Fibroblast of skin of right biceps (primary cell): ENCODE measurements at regions not wholly inside any gene's neighbourhood (a gene's known extent, or its start where the extent isn't known, plus 50 kb on each side); places are given as distances from the start of the nearest gene placed in this dataset.

Experiments
- DNase-seq: peaks from one replicate; pipeline ENCODE4 v3.0.0-alpha.2; 2013

DNA sequence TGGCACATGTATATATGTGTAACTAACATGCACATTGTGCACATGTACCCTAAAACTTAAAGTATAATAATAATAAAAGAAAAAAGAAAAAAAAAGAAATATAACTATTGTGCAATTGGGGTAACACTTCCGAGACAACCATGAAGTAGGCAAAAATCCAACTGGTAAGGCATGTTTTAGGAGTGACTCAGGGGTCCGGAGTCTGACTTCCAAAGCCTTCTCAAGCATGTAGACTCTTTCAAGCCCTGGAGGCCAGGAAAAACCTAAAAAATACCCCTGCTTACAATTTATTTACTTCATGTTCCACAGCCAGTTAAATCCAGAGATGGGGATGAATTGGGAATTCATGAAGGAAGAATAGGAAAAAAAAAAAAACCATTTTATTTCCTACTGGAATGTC is 161.3 kb upstream of the PHACTR1 start:
- DNase-seq = peak; percentile 86

DNA sequence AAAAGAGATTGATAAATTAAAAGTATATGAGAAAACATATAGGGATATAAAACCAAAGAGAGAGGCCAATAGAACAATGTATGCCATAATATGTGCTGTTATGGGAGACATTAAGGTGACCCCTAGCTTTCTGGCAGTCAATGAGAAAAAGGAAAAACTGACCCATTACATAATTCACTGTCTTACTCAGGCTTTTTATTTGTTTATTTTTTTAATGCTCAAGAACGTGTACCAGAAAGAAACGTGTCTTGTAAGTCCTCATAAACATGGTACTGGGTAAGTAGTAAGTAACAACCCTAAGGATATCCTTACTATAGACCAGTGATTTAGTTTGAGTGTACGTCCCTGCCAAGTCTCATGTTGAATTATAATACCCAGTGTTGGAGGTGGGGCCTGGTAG is 160.8 kb upstream of the PHACTR1 start:
- DNase-seq = no peak

DNA sequence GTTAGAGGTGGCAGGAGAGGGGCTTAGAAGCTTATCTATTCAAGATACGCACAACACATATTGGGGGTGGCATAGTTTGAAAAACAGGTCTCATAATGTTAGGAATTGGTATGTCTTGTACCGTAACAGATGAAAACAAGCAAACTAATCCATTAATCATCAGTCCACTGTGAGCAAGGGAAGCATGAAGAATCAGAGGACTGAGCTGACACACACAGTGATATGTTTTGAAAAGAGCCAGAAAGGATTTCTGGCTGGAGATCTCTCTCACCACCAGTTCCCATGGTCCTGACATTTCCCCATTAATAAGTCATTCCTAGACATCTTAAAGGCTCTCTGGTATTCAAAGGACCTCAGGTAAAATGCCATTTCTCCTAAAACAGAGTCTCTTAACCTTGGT is 158.8 kb upstream of the PHACTR1 start:
- no peak for DNase-seq

DNA sequence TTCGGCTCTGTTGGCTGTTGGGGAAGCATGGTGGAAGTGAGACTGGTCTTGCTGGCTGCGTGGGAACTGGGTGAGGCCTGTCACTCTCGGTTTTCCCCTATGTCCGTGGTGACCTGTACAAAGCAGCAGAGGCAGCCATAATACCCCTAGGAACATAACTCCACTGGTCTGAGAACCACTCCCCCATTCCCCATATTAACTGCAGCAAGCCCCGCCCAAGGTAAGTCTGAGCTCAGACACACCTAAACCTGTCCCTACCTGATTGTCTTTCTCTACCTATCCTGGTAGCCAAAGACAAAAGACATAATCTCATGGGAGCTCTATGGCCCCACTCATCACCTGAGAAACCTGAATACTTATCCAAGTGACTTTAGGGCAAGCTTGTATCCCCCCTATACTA is 156.3 kb upstream of the PHACTR1 start:
- no peak for DNase-seq

DNA sequence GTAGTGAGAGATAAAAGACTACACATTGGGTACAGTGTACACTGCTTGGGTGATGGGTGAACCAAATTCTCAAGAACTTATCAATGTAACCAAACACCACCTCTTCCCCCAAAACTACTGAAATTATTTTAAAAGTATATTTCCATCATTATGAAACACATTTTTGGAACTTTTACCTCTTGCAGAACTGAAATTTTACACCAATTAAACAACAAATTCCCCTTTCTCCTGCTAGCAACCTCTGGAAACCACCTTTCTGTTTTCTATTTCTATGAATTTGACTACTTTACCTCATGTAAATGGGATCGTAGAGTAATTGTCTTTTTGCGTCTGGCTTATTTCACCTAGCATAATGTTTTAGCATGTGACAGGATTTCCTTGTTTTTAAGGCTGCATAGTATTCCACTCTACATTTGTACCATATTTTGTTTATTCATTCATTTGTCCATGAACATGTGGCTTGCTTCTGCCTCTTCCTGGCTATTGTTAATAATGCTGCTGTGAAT is 149.9 kb upstream of the PHACTR1 start:
- no peak for DNase-seq

DNA sequence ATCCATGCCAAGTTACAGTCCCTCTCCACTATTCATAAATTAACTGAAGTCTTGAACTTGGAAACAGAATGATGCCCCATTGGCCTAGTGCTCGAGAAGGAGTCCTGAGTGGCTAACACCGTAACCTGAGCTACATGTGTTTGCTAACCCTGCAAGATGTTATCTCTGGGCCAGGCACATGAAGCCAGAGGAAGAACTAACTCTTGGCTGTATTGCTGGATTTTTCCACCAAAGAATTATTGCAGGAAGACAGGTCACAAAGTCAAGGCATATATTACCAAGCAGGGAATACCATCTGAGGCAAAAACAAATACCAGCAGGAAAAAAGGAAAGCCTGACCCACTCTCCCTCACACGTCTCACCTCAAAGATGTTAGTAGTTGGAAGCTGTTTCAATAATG is 148.9 kb upstream of the PHACTR1 start:
- no peak for DNase-seq

DNA sequence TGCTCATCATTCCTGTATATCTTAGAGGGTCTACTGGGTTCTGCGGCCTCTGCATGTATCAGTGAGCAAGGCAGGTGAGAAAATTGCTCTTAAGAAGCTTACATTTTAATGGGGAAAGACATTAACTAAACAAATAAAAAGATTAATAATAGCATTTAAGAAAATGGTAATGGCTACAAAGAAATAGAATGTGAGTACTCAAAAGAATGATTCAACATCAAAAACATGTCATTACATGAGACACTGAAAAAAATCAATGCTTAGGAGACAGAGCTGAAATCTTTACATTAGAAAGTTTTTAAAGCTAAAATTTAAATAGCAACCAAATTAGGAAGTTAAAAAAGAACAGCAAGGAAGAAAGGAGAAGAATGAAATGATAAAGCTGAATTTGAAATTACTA is 146.9 kb upstream of the PHACTR1 start:
- no peak for DNase-seq

DNA sequence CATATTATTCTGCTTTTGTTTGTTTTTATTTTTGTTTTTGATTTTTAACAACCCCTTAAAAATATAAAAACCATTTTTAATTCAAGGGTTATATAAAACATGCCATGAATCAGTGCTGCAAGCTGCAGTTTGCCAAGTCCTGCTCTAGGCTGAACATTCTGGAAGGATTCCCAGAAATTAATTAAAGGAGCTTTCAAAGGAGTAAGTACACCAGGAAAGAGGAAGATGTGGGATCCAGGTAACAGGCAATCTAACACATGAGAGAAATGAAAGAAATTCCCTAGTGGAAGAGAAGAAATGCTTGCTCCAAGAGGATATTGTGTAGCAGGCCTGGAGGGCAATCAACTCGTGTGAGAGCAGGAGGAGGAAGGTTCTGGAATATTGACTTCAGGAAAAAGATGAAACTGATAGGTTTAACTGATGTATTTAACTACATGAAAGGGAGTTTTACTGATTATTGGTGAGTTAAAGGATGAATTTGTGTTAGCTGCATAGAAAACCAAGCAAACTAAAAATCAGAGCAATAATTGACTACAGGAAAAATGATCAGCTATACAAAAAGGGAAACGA is 146.0 kb upstream of the PHACTR1 start:
- peak; percentile 57 for DNase-seq

DNA sequence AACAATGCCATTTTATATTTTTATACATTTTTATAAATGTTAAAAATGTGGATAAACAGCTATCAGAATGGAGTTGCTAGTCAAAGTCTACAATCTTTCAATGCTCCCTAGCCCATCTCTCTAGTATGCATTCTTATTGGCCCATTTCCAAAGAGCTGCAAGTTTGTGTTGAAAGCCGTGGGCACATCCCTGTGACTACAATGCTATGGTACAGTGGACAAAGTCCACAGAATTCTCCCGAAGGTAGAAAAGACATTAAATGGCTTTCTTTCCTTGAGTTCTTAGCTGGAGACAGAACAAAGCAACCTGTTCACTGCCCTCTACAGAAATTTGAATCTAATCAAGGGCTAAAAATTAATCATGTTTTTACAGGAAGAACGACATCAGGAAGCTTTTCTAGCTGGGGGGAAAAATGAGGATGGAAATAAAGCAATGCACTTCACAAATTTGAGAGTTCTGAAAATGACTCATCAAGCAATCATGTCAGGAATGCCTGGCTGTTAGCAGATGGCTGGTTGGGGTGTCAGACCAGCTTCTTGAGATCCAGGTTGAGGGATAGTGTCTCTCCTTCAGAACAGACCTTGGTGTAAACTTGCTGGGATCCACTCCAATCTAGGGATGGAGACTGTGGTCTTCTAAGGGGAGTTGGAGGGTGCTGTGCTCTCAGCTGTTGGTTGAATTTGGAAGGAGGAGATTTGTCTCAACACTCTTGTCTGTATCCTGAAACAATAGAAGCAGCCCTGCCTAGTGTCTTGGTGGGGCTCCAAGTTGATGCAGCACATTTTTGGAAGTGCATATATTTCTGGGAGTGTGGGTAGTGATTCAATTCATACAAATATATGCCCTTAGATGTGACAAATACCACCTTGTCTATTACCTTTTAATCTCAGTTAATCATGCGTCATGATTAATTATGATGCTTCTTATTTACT is 143.4 kb upstream of the PHACTR1 start:
- DNase-seq = peak; percentile 94

DNA sequence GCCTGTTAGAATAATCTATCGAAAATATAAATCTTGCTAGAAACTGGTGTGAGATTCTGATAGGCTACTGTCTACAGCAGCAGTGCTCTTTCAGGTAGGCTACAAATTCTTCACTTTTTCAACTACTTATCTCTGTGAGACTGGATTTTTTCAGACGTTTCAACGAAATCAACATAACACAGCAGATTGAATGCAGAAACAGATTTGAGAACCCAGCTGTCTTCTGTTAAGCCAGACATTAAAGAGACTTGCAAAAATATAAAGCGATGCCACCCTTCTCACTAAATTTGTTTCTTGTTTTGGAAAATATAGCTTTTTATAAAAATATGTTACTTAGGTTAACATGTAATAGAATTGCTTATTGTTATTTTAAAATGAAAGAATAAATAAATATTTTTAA is 140.6 kb upstream of the PHACTR1 start:
- no peak for DNase-seq

DNA sequence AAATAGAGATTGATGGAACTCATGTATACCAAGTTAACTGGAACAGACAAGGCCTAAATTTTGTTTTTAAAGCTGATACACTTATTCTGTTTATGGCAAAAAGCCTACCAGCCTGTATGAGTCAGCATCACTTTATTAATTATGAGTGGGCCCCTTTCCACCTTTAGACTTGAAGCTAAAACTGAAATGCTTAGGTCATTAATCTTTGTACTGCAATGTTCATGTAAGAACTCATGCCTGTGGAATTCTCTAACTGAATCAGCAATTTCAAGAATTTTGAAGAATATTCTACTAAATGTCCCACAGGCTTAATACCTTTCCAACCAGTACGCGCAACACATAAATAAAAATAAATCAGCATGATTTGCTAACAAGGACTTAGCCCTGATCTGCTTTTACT is 140.2 kb upstream of the PHACTR1 start:
- peak; percentile 87 for DNase-seq

DNA sequence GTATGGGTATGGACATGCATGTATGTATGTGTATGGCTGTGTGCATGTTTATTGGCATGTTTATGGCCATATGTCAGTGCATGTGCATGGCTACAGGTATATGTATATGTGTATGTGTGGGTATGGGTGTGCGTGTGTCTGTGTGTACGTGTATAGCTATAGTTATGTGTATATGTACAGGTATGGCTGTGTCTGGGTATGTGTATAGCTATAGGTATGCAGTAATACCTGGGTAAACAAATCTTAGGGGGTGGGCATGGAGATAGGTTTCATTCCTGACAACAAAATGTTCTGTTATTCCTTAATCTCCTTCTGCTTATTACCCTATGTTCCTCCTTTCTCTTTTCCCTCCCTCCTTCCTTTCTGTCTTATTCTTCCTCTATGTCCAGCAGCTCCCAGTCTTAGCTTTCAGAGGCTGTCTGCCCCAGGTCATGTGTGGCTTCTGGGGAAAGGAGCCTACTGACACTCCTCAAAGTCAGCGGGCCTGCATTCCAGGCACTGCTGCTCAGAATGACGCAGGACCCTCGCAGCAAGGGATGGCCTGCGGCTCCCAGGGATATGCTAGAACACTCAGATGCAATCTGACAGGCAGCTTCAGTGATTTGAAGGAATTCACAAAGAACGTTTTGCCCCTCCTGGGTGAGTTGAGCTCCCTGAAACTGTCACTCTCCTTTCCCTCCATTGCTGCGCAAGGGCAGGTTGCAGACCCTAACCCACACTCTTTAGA is 139.3 kb upstream of the PHACTR1 start:
- peak; percentile 61 for DNase-seq

DNA sequence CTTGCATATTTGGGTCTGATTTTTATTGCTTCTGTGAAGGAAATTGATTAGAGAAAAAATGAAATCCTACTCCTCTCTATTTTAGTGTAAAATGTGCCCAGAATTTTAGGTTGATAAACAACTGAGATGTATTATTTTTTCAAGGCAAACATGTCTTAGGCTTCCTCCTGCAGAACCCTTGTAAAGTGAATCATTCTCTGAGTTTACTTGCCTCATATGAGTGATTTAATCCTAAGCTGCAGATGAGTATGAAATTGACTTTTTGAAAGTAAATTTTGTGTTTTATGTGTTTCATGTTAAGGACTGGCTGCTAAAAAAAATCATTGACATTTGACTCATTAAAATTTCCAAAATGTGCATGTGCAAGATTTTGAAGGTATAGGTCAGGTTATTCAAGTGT is 138.5 kb upstream of the PHACTR1 start:
- DNase-seq = no peak

DNA sequence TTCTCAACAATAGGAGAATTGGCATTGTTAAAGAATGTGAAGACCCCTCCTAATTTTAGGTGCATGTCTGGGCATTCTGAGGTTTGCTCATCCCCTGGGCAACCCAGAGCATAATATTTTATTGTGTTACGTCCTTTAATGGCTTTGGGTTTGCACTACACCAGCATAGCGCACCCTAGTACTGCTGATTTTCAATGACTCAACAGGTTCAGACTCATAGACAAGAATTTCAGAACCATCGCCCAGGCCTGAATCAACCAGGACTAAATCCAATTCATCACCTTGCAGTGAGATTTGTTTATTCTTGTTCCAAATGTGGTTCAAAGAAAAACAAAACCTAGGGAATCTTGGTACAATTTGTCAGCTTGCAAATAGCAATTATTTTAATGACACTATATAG is 137.8 kb upstream of the PHACTR1 start:
- DNase-seq = peak; percentile 53

DNA sequence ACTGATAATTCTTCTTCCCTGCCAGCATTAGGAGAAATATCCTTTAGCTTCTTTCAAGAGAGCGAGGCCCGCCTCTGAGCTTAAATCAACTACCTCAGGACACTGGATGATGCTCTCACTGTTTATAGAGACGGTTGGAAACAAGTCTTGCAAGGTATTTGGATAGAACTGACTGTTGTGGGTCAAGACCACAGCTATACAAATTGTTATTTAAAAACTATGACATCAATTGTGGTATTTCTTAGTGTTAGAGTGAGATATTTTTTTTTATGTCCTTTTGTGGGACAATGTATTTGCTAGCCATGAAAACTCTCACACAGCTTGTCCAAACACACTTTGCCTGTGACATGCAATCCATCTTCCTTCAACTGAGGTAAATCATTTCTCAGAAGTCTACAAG is 136.3 kb upstream of the PHACTR1 start:
- DNase-seq = no peak

DNA sequence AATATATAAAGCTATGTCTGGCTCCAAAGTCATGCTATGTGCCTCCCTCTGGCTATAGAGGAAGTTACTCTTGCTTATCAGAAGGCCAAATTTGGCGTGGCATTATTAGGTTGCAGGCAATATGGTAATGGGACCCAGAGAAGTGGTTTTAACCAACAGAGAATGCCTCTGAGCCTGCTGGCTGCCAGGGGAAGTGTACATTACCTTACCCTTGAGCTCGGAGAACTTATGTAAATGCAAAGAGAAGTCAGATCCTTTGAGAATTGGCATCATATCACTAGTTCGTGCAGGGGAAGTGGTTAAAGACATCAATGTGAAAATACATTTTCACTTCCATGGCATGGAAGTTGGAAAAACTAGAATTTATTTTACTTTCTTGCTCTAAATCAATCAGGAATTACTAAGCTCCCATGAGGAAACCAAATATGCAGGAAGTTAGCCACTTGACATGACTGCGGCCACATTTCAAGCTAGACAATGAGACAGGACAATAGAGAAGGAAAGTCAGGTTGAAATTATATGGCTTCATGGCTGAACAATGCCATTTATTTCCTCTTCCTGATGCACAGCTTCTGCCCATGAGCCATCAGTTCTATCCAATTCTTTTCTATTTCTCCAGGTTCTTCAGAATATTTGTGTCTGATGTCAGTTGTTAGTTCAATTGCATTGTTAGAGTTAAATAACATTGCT is 134.0 kb upstream of the PHACTR1 start:
- no peak for DNase-seq

DNA sequence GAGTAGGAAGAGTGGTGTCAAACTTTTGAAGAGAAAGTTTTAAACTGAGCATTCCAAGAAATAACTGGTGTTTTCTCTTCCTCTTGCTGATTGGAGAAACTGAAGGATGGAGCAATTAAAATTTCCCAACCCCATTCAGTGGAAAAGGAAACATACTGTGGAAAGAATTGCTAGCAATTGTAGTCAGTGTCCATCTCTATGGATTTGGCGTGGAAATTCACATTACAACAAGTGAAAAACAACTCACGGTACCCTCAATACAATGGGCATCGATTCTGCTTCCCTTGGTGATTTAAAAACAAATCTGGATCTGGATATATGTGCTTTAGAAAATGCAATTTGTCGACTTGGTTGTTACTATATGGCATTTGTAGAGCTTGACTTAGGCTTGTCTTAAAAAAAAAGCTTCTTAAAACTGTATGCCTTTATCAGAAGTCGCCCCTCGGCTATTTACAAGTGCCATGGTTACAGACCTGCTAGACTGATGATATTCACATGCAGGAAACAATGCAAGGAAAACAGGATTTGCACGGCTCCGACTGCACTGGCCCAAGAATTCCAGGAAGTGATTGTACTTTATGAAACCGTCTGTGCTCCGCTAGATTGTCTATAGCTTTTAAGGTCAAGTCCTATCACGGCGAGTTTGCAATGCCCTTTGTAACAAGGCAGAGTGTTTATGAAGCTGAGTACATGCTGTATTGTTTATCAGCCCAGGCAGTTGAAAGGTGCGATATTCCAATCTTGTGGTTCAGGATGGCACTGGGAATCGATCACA is 131.7 kb upstream of the PHACTR1 start:
- DNase-seq = no peak

DNA sequence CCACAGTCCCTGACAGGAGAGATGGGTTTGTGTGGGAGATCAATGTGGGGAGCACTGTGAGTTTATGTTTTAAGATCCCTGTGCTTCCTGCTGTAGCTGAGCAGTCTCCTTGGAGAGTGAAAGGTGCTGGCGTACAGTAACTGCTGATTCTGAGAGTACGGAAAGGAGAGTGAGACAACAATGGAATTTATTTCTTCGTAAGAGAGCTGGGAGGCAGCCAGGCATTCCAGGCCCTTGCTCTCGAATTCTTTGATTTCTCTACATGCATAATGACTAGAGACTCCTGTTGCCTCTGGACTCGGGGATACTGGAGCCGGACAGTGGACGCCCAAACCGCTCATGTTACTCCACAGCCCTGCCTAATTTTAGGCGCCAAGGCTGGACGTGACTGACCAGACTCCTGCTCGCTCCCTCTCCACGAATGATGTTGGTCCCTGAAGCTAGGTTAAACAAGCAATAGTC is 131.0 kb upstream of the PHACTR1 start:
- DNase-seq = peak; percentile 59

DNA sequence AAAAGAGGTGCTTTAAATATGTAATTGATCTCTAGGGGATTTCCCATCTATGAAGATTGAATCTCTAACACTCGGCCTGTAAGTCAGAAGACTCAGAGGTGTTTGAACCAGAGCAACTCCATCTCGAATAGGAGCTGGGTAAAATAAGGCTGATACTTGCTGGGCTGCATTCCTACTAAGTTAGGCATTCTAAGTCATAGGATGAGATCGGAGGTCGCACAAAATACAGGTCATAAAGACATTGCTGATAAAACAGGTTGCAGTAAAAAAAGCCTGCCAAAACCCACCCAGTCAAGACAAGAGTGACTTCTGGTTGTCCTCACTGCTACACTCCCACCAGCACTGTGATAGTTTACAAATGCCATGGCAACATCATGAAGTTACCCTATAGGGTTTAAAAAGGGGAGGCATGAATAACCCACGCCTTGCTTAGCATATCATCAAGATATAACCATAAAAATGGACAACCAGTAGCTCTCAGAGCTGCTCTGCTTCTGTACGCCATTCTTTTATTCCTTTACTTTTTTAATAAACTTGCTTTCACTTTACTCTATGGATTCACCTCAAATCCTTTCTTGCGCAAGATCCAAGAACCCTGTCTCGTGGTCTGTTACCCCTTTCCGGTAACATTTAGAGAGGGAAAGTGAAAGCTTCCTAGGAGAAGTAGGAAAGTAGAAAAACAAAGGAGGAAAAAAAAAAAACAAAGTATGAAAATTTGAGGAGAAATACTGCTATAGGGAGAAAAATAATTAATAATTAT is 129.7 kb upstream of the PHACTR1 start:
- no peak for DNase-seq

DNA sequence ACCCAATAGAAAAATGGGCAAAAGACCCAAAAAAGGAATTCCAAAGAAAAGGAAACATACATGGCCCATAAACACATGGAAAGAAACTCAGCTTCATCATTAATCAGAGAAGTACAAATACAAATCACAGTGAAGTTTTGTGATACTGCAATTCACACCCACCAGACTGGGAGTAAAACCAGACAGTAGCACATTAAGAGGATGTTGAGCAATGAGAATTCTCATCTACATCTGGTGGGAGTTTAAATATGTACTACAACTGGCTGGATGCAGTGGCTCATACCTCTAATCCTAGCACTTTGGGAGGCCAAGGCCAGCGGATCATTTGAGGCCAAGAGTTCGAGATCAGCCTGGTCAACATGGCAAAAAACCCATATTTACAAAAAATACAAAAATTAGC is 125.7 kb upstream of the PHACTR1 start:
- DNase-seq = no peak

DNA sequence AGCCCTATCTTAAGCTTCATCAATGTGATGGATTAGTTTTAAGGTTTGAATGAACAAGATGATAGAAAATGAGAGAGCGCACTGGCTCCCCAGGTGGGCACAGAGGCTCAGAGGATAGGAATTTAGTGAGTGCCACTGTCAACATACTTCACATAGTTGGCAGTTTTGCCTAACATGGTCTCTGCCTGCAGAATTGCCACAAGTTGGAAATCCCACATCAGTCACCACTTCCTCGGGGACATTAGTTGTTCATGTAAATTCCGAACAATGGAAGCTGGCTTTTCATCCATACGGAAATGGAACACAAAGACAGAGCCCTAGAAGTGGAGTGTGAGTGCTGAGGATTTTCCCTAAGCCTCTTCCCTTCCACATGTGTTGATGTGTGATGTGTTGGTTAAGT is 123.9 kb upstream of the PHACTR1 start:
- peak; percentile 40 for DNase-seq
